Fibroblast of villous mesenchyme (primary cell): ENCODE measurements at regions not wholly inside any gene's neighbourhood (a gene's known extent, or its start where the extent isn't known, plus 50 kb on each side); places are given as distances from the start of the nearest gene placed in this dataset.

Source experiments
- DNase-seq: peaks from one replicate; pipeline ENCODE4 v3.0.0-alpha.2; 2010; ENCODE audit warnings: low read depth
- H3K4me3 ChIP-seq: 2 replicates; pipeline ENCODE4 v1.5.1; 2011; ENCODE audit warnings: low read depth, mild to moderate bottlenecking, low read length
- CTCF ChIP-seq: IDR thresholded peaks from 2 replicates; pipeline ENCODE4 v1.5.1; 2012; ENCODE audit warnings: low read depth, mild to moderate bottlenecking, low read length; ENCODE audit not compliant: insufficient read depth

GRCh38 chr5:25950681-25951080 is 1087.7 kb downstream of the CDH9 start:
- TF ChIP-seq CTCF = no peak
- DNase-seq = no peak

GRCh38 chr5:25948278-25948677 is 1090.1 kb downstream of the CDH9 start:
- no peak overlapping the region for H3K4me3 ChIP-seq
- TF ChIP-seq CTCF = no peak
- no peak for DNase-seq

More at GRCh38 chr5:25950681-25951080, 1087.7 kb downstream of the CDH9 start:
- H3K4me3 ChIP-seq = no peak overlapping the region

DNA sequence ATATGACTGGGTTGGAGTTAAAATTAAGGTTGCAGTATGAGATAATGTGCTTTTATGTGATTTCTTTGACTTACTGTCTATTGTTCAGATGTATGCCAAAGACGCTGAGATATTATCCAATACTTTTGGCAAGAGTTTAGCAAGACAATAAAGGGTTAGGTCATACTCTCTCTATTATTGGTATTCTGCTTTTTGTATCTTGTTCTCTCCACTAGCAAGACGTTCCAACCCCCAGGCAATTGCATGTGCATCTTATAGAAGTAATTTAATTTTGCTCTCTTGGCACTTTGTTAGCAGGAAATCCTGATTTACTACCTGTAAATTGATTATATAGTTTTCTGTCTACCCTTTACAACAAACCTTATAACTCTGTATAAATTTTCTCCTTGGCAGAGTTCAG is 1093.6 kb downstream of the CDH9 start:
- no peak overlapping the region for H3K4me3 ChIP-seq
- no peak for TF ChIP-seq CTCF
- DNase-seq = no peak

- no peak for TF ChIP-seq CTCF
- H3K4me3 ChIP-seq = no peak overlapping the region
- no peak for DNase-seq
These were observed 1129.2 kb downstream of the CDH9 start for GRCh38 chr5:25909163-25909562.

GRCh38 chr5:25905646-25906045 is 1132.7 kb downstream of the CDH9 start:
- no peak for TF ChIP-seq CTCF
- no peak for DNase-seq
- no peak overlapping the region for H3K4me3 ChIP-seq

DNA sequence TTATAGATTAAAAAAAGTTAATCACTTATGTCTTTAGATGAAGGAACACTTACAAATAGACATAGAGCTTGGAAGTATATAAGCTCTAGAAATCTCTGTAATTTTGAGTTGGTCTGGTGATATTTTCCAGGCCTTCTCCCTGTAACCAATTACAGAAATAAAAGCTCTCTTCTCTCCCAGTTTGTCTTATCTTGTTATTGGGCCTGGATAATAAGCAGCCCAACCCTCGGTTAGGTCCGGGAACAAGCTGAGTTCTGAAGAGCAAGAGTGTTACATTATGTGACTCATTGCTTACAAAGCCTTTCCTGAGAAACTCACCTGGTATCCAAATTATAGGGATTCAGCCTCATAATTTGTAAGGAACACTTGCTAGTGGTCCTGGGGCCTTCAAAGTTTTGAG is 1146.2 kb downstream of the CDH9 start:
- TF ChIP-seq CTCF = no peak
- no peak overlapping the region for H3K4me3 ChIP-seq
- no peak for DNase-seq

GRCh38 chr5:25891691-25892090 is 1146.7 kb downstream of the CDH9 start:
- no peak overlapping the region for H3K4me3 ChIP-seq
- TF ChIP-seq CTCF = no peak
- DNase-seq = no peak
